Glomerular visceral epithelial cell (primary cell): ENCODE measurements at regions not wholly inside any gene's neighbourhood (a gene's known extent, or its start where the extent isn't known, plus 50 kb on each side); places are given as distances from the start of the nearest gene placed in this dataset.

Experiments used
- DNase-seq: peaks from one replicate; pipeline ENCODE4 v3.0.0-alpha.2; 2016; ENCODE audit errors: extremely low spot score

DNA sequence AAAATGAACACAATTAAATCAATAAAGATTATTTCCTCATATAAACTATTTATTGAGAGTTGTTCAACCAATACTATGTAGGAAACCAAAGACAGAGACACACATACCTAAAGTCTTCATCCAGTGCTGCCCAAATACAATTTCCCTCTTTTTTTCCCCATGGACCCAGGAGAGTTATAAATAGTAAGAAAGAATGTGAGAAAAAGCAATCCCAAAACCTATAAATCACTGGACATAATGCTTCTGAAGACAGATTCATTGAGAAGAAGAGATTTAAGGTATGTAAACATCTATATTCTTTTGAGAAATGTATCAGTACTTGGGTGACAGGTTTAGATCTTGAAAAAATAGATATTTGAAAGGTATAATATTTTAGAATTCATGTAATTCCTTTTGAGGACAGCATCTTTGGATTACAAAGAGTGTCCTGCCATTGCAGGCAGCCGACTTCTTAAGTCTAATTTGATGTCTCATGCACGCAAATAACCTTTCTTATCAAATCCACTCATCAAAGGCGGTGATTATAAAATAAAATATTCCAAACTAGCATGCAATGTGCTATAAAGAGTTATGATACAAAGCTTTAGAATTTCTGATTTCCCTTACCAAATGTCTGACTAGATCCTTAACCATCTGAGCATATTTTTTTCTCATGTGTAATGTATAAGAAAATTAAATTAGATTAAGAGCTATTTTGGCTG lies 739.4 kb downstream of the LIG4 start:
- no peak for DNase-seq

DNA sequence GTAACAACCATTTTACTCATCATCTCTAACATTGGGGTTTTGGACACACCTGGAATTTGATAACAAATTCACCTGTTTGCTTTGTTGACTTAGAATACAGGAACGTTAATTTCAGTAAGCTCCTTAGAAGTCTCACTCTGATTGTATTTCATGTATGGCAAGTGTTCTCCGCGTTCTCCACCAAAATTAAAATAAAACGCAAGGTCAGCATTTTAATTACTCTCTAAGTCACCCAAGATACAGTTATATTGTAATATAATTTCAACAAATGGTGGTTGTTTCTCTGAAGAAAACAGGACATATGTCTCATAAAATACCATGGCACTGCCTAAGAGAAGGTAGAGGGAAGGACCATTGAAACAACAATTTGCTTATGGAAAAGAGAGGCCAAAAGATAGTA lies 742.1 kb downstream of the LIG4 start:
- DNase-seq, result no peak

DNA sequence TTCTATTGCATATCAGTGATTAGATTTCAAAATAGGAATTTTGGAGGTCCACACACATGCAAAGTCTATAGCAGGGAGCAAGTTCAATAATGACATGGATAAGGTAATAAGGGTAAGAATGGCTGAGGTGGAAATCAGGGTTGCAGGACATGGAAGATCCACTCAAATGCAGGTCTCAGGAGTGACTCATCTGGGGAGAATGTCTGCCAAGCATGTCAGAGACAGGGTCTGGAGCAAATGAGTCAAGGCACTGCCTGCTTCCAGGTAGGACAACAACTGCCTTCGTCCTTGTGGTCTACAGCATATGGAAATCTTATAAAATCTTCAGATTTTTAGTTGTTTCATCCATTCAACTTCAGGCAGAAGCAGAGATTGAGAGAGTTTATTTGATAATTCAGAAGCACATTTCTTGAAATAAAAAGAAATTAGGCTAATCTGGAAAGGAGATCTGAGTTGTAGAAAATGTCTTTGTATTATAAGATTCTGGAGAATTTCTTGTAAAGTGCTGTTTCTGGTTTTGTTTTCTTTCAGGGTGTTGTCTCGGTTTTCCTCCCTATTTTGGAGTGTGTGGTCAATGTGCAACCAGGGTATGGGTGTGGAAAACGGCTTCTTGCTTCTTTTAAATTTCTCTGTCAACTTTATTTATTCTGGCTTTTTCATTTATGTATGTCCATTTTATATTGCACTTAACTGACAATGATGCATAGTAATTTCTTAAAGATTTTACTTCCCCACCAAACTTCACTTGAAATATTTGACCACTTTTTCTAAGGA lies 748.8 kb downstream of the LIG4 start:
- peak; percentile 84 for DNase-seq

DNA sequence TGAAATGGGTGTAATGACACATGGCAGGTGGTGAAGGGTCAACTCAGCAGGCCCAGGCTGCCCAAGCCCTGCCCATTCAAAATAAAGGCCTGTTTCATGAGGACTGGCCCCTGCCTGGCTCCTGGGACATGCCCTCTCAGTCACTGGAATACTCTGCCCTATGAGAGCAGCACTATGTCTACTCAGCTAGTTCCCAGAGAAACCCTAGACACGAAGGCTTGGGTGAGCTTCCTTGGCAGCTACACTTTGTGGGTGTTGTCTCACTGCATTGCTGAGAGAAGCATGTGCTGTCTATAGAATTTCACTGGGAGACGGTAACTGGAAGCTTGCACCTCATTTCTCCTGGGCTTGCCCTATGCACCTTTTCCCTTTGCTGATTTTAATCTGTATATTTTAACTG lies 752.8 kb downstream of the LIG4 start:
- no peak for DNase-seq

DNA sequence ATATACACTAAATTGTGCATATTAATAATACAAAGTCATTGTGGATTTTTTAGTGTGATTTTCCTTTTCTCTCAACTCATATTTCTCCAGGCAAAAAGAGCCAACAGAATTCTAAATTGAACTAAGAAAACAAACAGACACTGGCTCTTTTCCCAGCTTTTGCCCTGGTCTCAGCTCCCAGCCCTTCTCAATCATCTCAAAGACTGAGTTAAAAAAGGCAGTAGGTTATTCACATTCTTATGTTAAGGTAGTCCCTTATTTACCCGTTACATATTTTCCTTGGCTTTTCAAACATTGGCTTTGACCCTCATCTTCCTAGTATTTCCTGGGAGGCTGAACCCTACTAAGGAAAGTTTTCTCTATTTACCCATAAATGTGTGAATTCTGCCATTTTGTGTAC lies 753.6 kb downstream of the LIG4 start:
- DNase-seq, result no peak

DNA sequence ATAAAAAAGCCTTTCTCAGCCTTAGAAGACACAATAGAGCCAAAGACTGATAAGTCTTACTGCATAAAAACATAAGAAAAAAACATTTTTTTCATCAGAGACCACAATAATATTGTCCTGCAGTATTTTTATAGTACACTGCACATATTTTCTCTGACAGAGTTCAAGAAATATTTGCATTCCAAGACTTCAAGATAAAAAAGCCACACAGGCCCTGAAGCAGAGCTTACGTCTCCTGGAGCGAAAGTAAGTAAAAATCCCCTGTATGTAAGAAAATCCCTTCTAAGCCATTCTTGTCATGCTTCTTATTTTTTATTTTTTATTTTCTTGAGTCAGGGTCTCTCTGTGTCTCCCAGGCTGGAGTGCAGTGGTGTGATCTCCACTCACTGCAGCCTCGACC lies 755.9 kb downstream of the LIG4 start:
- peak; percentile 62 for DNase-seq

GRCh38 chr13:107458269-107458668 lies 757.1 kb downstream of the LIG4 start:
- no peak for DNase-seq

DNA sequence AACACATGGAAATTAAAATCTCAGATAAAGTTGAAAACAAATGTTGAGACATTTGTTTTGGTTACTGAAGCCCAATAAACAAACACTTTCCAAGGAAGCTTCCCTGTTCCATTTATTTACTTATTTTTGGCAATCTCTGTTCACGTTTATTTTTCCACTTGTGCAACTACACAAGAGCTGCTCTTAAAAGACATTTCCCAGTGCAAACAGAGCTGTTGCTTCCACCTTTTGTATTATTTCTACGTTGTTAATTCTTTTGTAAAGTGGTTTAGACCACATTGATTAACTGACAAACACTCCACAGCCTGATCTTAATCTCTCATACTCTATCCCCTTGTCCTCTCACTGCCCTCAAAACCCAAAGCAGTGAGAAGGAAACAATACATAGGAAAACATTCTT lies 757.6 kb downstream of the LIG4 start:
- no peak for DNase-seq

- no peak for DNase-seq
These were observed 758.9 kb downstream of the LIG4 start for GRCh38 chr13:107456431-107456830.

DNA sequence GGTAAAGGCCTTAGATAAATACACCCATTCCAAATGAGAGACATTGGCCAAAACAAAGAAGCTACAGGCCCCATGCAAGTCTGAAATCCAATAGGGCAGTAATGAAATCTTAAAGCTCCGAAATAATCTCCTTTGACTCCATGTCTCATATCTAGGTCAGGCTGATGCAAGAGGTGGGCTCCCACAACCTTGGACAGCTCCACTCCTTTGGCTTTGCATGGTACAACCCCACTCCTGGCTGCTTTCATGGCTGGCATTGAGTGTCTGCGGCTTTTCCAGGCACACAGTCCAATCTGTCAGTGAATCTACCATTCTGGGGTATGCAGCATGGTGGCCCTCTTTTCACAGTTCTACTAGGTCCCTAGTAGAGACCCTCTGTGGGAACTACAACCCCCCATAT lies 762.5 kb downstream of the LIG4 start:
- no peak for DNase-seq

DNA sequence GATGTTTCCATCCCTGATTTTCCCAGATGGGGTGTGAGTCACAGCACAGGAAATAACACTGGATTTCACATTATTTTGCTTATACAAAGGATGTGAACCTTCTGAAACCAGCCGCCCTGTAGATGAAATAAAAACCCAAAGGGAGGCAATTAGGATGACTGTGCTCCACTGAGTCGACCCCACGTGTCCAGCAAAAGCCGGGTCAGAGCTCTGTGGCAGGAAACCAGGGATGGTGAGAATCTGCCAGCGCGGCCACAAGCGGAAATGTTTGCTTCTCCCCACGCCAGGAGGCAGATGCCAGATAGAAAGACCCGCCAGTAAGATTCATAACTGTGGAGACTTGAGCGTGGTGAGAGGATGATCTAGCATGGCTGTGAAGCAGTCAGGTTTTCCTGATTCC lies 764.4 kb downstream of the LIG4 start:
- peak; percentile 97 for DNase-seq

GRCh38 chr13:107450431-107450830 lies 764.9 kb downstream of the LIG4 start:
- no peak for DNase-seq

DNA sequence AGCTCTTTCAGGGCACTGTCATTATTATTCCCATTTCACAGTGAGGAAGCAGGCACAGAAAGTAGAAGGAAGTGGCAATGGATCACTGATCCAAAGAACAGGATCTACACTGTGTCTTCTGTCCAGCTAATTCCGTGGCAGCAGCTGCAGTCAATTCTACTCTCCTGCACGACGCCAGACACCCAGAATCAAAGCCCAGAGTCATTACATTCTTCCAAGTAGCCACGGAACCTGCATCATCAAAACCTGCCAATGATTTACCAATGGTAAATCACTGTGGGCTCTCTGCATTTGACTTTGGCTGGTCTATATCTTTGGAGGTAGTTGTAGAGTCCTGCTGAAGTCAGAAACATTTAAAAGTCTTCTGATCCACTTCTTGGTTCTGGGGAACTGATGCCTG lies 767.7 kb downstream of the LIG4 start:
- peak; percentile 73 for DNase-seq

DNA sequence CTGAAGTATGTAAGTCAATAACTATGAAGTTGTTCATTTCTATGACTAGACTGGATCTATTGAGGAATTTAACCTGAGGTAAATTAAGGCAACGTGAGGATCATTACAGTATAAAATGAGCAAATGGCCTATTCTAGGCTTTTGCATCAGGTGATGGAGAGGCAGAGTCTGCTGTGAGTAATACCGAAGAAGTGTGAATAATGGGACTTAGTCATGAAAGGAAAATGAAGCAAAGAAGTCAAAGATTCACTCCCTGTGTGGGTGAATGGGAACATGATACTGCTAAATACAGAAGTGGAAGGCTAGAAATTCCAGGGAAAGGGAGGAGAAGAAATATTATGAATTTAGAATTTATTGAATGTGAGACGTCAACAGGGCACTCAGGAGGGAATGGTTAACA lies 774.1 kb downstream of the LIG4 start:
- peak; percentile 68 for DNase-seq

- DNase-seq, result no peak
These were observed 777.1 kb downstream of the LIG4 start for GRCh38 chr13:107438251-107438650.

GRCh38 chr13:107434347-107434746 lies 781.0 kb downstream of the LIG4 start:
- no peak for DNase-seq

- no peak for DNase-seq
These were observed 787.8 kb downstream of the LIG4 start for GRCh38 chr13:107427536-107427935.

DNA sequence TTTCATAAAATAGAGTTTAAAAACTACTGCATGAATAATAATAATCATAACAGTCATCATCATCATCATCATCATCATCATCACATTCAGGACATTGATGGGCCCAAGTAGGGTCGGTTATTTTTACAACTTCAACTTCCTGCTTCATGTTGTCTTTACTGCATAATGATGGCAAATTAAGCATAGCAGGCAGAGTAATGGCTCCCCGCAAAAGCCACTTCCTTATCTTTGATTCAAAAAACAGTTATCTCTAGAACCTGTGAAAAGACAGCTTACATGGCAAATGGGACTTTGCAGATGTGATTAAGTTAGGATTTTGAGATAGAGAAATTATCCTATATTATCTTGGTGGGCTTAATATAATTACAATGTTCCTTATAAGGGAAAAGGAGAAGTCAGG lies 792.9 kb downstream of the LIG4 start:
- DNase-seq, result no peak

- peak; percentile 12 for DNase-seq
These were observed 793.4 kb downstream of the LIG4 start for GRCh38 chr13:107421951-107422350.

- peak; percentile 30 for DNase-seq
These were observed 794.3 kb downstream of the LIG4 start for GRCh38 chr13:107421028-107421427.

GRCh38 chr13:107413005-107413404 lies 802.3 kb downstream of the LIG4 start:
- no peak for DNase-seq

GRCh38 chr13:107407074-107407473 lies 808.3 kb downstream of the LIG4 start:
- DNase-seq, result no peak

- DNase-seq, result no peak
These were observed 819.2 kb downstream of the LIG4 start for GRCh38 chr13:107395927-107396662.
